ENCODE measurements at regions not wholly inside any gene's neighbourhood (a gene's known extent, or its start where the extent isn't known, plus 50 kb on each side); places are given as distances from the start of the nearest gene placed in this dataset.

- no peak for TF ChIP-seq CTCF (IDR thresholded peaks at IDR 0.05; ENCODE audit: insufficient read depth, low read depth, low read length, missing control alignments)
- no peak overlapping the region for H3K4me3 ChIP-seq (ENCODE audit: low read length)
- peak; percentile 54 for DNase-seq (ENCODE audit: low read depth)
These were observed 236.5 kb downstream of the DMRTA1 start for GRCh38 chr9:22682961-22683699.

GRCh38 chr9:22683700-22684075 is 237.1 kb downstream of the DMRTA1 start:
- peak; percentile 79 for DNase-seq (ENCODE audit: low read depth)
- H3K4me3 ChIP-seq (ENCODE audit: low read length): no peak overlapping the region
- TF ChIP-seq CTCF (IDR thresholded peaks at IDR 0.05; ENCODE audit: insufficient read depth, low read depth, low read length, missing control alignments): no peak

GRCh38 chr9:22693156-22693555 is 246.5 kb downstream of the DMRTA1 start:
- no peak for TF ChIP-seq CTCF (IDR thresholded peaks at IDR 0.05; ENCODE audit: insufficient read depth, low read depth, low read length, missing control alignments)
- H3K4me3 ChIP-seq (ENCODE audit: low read length): no peak overlapping the region
- DNase-seq (ENCODE audit: low read depth): no peak

GRCh38 chr9:22700171-22700570 is 253.5 kb downstream of the DMRTA1 start:
- no peak for TF ChIP-seq CTCF (IDR thresholded peaks at IDR 0.05; ENCODE audit: insufficient read depth, low read depth, low read length, missing control alignments)
- no peak for DNase-seq (ENCODE audit: low read depth)
- no peak overlapping the region for H3K4me3 ChIP-seq (ENCODE audit: low read length)

- H3K4me3 ChIP-seq (ENCODE audit: low read length): no peak overlapping the region
- no peak for DNase-seq (ENCODE audit: low read depth)
- no peak for TF ChIP-seq CTCF (IDR thresholded peaks at IDR 0.05; ENCODE audit: insufficient read depth, low read depth, low read length, missing control alignments)
These were observed 272.0 kb downstream of the DMRTA1 start for GRCh38 chr9:22718653-22719052.

- no peak overlapping the region for H3K4me3 ChIP-seq (ENCODE audit: low read length)
- DNase-seq (ENCODE audit: low read depth): peak; percentile 3
These were observed 275.9 kb downstream of the DMRTA1 start for GRCh38 chr9:22722492-22722891.

More at GRCh38 chr9:22722492-22722891, 275.9 kb downstream of the DMRTA1 start:
- TF ChIP-seq CTCF (IDR thresholded peaks at IDR 0.05; ENCODE audit: insufficient read depth, low read depth, low read length, missing control alignments): no peak
